HG02884 (cell line): ENCODE measurements at regions not wholly inside any gene's neighbourhood (a gene's known extent, or its start where the extent isn't known, plus 50 kb on each side); places are given as distances from the start of the nearest gene placed in this dataset.

Experiments used
- ATAC-seq: cut with Tn5 transposase; IDR thresholded peaks from one replicate; pipeline ENCODE4 v1.9.1; 2021; ENCODE audit warnings: mild to moderate bottlenecking, moderate library complexity; ENCODE audit not compliant: unreplicated experiment

- no peak for ATAC-seq
These were observed 176.4 kb downstream of the TTC32 start for GRCh38 chr2:19725392-19725791.

- no peak for ATAC-seq
These were observed 178.8 kb downstream of the TTC32 start for GRCh38 chr2:19723021-19723420.

- no peak for ATAC-seq
These were observed 179.2 kb downstream of the TTC32 start for GRCh38 chr2:19722531-19722971.

GRCh38 chr2:19720306-19720705 lies 181.5 kb downstream of the TTC32 start:
- no peak for ATAC-seq

GRCh38 chr2:19719540-19719939 lies 182.2 kb downstream of the TTC32 start:
- ATAC-seq, result no peak

- no peak for ATAC-seq
These were observed 184.3 kb downstream of the TTC32 start for GRCh38 chr2:19717446-19717845.

GRCh38 chr2:19714926-19715325 lies 186.9 kb downstream of the TTC32 start:
- no peak for ATAC-seq

GRCh38 chr2:19712850-19713249 lies 188.9 kb downstream of the TTC32 start:
- no peak for ATAC-seq

GRCh38 chr2:19711470-19712372 lies 190.1 kb downstream of the TTC32 start:
- no peak for ATAC-seq

GRCh38 chr2:19710230-19710629 lies 191.6 kb downstream of the TTC32 start:
- ATAC-seq, result no peak

- ATAC-seq, result no peak
These were observed 192.2 kb downstream of the TTC32 start for GRCh38 chr2:19709553-19709952.

- ATAC-seq, result no peak
These were observed 193.0 kb downstream of the TTC32 start for GRCh38 chr2:19708776-19709175.

GRCh38 chr2:19706332-19706731 lies 195.5 kb downstream of the TTC32 start:
- no peak for ATAC-seq

- ATAC-seq, result no peak
These were observed 199.5 kb downstream of the TTC32 start for GRCh38 chr2:19702267-19702666.

GRCh38 chr2:19700861-19701585 lies 200.8 kb downstream of the TTC32 start:
- no peak for ATAC-seq

- ATAC-seq, result no peak
These were observed 204.7 kb downstream of the TTC32 start for GRCh38 chr2:19697131-19697530.

- no peak for ATAC-seq
These were observed 206.1 kb downstream of the TTC32 start for GRCh38 chr2:19695706-19696105.

- no peak for ATAC-seq
These were observed 209.9 kb downstream of the TTC32 start for GRCh38 chr2:19691892-19692291.

- ATAC-seq, result no peak
These were observed 211.4 kb downstream of the TTC32 start for GRCh38 chr2:19690429-19690828.

- ATAC-seq, result no peak
These were observed 212.1 kb downstream of the TTC32 start for GRCh38 chr2:19689646-19690168.

GRCh38 chr2:19688059-19688458 lies 213.7 kb downstream of the TTC32 start:
- no peak for ATAC-seq
